B cell (primary cell): ENCODE measurements at regions not wholly inside any gene's neighbourhood (a gene's known extent, or its start where the extent isn't known, plus 50 kb on each side); places are given as distances from the start of the nearest gene placed in this dataset.

Experiments used
- EZH2 ChIP-seq: IDR thresholded peaks from 2 replicates; pipeline ENCODE4 v1.6.1; 2012; ENCODE audit warnings: borderline replicate concordance, low read depth, mild to moderate bottlenecking, moderate library complexity, low read length; ENCODE audit not compliant: insufficient read depth, poor library complexity, severe bottlenecking
- TF ChIP-seq, protein P1 (sequence below): fragments of 200-600 bp; IDR thresholded peaks from one replicate; pipeline ENCODE4 v1.8.0; 2022; ENCODE audit warnings: antibody characterized with exemption, mild to moderate bottlenecking

DNA sequence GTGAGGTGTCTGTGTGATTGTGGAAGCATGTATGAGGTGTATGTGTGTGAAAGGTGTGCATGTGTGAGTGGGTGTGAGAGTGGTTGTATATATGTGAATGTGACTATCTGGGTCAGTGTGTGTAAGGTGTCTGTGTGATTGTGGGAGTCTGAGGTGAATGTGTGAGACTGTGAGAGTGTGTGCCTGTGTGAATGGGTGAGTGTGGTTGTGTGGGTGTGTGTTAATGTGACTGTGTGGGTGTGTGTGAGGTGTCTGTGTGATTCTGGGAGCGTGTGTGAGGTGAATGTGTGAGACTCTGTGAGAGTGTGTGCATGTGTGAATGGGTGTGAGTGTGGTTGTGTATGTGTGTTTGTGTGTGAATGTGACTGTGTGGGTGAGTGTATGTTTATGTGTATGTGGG is 385.1 kb downstream of the TCERG1L start:
- TF ChIP-seq, protein P1, sequence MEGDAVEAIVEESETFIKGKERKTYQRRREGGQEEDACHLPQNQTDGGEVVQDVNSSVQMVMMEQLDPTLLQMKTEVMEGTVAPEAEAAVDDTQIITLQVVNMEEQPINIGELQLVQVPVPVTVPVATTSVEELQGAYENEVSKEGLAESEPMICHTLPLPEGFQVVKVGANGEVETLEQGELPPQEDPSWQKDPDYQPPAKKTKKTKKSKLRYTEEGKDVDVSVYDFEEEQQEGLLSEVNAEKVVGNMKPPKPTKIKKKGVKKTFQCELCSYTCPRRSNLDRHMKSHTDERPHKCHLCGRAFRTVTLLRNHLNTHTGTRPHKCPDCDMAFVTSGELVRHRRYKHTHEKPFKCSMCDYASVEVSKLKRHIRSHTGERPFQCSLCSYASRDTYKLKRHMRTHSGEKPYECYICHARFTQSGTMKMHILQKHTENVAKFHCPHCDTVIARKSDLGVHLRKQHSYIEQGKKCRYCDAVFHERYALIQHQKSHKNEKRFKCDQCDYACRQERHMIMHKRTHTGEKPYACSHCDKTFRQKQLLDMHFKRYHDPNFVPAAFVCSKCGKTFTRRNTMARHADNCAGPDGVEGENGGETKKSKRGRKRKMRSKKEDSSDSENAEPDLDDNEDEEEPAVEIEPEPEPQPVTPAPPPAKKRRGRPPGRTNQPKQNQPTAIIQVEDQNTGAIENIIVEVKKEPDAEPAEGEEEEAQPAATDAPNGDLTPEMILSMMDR: no peak
- TF ChIP-seq EZH2: no peak
